Spinal cord (tissue), 9 donors: ENCODE measurements at regions not wholly inside any gene's neighbourhood (a gene's known extent, or its start where the extent isn't known, plus 50 kb on each side); places are given as distances from the start of the nearest gene placed in this dataset.

Experiments used
- DNase-seq, 6 donors: peaks; one replicate each; pipeline versions ENCODE4 v3.0.0 to v3.0.0-alpha.2; 2013 to 2015; ENCODE audit warnings: low spot score in 6 of 6, low read depth in 4 of 6
- H3K27ac ChIP-seq: one replicate; pipeline ENCODE4 v1.5.1; 2013; ENCODE audit warnings: low read depth, low read length, control low read depth
- H3K27me3 ChIP-seq: one replicate; pipeline ENCODE4 v1.6.1; 2013; ENCODE audit warnings: low read length; ENCODE audit not compliant: control insufficient read depth, insufficient read depth
- H3K36me3 ChIP-seq: one replicate; pipeline ENCODE4 v1.6.1; 2013; ENCODE audit warnings: low read length; ENCODE audit not compliant: control insufficient read depth, insufficient read depth
- H3K4me1 ChIP-seq: one replicate; pipeline ENCODE4 v1.6.1; 2013; ENCODE audit warnings: low read length; ENCODE audit not compliant: control insufficient read depth, insufficient read depth
- H3K4me3 ChIP-seq: one replicate; pipeline ENCODE4 v1.5.1; 2013; ENCODE audit warnings: low read depth, low read length, control low read depth
- H3K9me3 ChIP-seq: one replicate; pipeline ENCODE4 v1.6.1; 2013; ENCODE audit warnings: low read length; ENCODE audit not compliant: control insufficient read depth, insufficient read depth
- WGBS: methylation state at CpG from one replicate; pipeline ENCODE4 v1.1.5; 2013; ENCODE audit warnings: missing lambda C conversion rate; ENCODE audit not compliant: insufficient coverage; 5-methylcytosine and 5-hydroxymethylcytosine counted together
- donor health status: healthy.

- Histone ChIP-seq H3K36me3 (no peaks in the 10 kb centered on the region), H3K27ac (no peak overlapping the region), H3K9me3 (no peaks in the 10 kb centered on the region), H3K4me3 (no peak overlapping the region), H3K4me1 (peaks cover 3% of the 10 kb centered on the region), H3K27me3 (peaks cover 2% of the 10 kb centered on the region)
- peak in 2 of 6 donors; percentile 19 to 65 for DNase-seq
- WGBS: 100% methylated on average over 1 of the region's 5 CpGs
These were observed 63.0 kb upstream of the LNX1 start for GRCh38 chr4:53654300-53654758.

- Histone ChIP-seq H3K4me3 (no peak overlapping the region), H3K27me3 (peaks cover 2% of the 10 kb centered on the region), H3K9me3 (no peaks in the 10 kb centered on the region), H3K27ac (no peak overlapping the region), H3K36me3 (no peaks in the 10 kb centered on the region), H3K4me1 (peaks cover 3% of the 10 kb centered on the region)
- WGBS: 48% methylated on average over 3 of the region's 6 CpGs
- peak in 2 of 6 donors; percentile 57 to 58 for DNase-seq
These were observed 62.3 kb upstream of the LNX1 start for GRCh38 chr4:53653484-53654053.

DNA sequence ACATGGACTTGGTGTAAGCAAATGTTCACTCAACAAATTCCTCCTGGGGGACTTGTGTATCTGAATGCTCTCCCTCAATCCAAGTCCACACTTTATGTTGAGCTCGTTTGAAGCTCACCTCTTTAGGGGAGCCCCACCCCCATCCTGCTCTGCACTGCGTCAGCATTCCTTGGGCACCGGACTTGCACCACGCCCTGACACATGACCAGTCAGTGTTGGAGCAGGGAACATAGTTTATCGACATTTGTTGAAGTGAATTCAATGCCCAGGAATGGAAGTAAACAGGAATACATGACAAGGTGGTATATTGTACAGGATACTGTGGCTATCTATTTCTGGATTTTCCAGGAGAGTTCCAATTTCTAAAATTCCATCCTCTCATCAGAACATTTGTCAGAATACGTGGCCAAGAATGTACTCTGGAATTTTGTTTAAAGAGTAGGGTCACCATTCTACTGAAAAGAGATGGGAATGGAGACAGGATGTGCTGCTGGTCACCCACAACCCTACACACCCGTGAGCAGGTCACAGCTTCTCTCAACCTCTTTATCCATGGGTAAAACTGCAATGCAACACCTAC, 60.0 kb upstream of the LNX1 start:
- Histone ChIP-seq H3K4me3 (no peak overlapping the region), H3K9me3 (no peaks in the 10 kb centered on the region), H3K4me1 (peaks cover 3% of the 10 kb centered on the region), H3K27ac (no peak overlapping the region), H3K27me3 (peaks cover 2% of the 10 kb centered on the region), H3K36me3 (no peaks in the 10 kb centered on the region)
- DNase-seq: no peak
- 91% methylated on average over 4 of the region's 7 CpGs for WGBS

- no peak overlapping the region for H3K4me3 ChIP-seq
- 90% methylated on average over 1 of the region's 2 CpGs for WGBS
These were observed 58.1 kb upstream of the LNX1 start for GRCh38 chr4:53649357-53649756.

GRCh38 chr4:53647547-53647946, 56.3 kb upstream of the LNX1 start:
- H3K36me3 ChIP-seq: no peaks in the 10 kb centered on the region
- 100% methylated on average over 2 of the region's 5 CpGs for WGBS
- H3K4me3 ChIP-seq: no peak overlapping the region
- peaks cover 2% of the 10 kb centered on the region for H3K27me3 ChIP-seq
- H3K9me3 ChIP-seq: no peaks in the 10 kb centered on the region
- no peak overlapping the region for H3K27ac ChIP-seq
- DNase-seq: no peak
- H3K4me1 ChIP-seq: no peaks in the 10 kb centered on the region

More at GRCh38 chr4:53649357-53649756, 58.1 kb upstream of the LNX1 start:
- Histone ChIP-seq H3K27me3 (peaks cover 2% of the 10 kb centered on the region), H3K36me3 (no peaks in the 10 kb centered on the region), H3K4me1 (peaks cover 3% of the 10 kb centered on the region), H3K27ac (no peak overlapping the region), H3K9me3 (no peaks in the 10 kb centered on the region)
- DNase-seq: no peak

DNA sequence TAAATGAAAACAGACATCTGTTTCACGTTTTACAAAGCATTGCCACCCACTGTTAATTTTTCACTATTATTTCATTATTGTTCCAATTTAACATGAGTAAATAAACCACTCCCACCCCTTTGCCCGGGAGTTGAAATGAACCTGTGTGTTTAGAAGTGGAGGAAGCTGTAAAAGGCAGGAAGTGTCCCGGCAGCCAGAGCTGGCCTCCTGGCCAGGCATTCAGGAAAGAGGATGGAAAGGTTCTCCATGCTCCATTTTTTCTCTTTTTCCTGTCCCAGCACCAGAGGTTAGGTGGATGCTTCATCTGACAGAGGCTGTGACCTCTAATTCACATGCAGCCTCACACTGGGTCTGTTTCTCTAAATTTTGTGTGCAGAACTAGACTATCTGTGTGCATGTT, 55.5 kb upstream of the LNX1 start:
- no peaks in the 10 kb centered on the region for H3K36me3 ChIP-seq
- DNase-seq: no peak
- peaks cover 2% of the 10 kb centered on the region for H3K27me3 ChIP-seq
- no peaks in the 10 kb centered on the region for H3K9me3 ChIP-seq
- 80% methylated on average over 1 of the region's 3 CpGs for WGBS
- H3K27ac ChIP-seq: no peak overlapping the region
- H3K4me1 ChIP-seq: no peaks in the 10 kb centered on the region
- H3K4me3 ChIP-seq: no peak overlapping the region

GRCh38 chr4:53645108-53645507, 53.8 kb upstream of the LNX1 start:
- Histone ChIP-seq H3K27ac (no peak overlapping the region), H3K4me1 (peaks cover 7% of the 10 kb centered on the region), H3K27me3 (no peaks in the 10 kb centered on the region), H3K9me3 (no peaks in the 10 kb centered on the region), H3K4me3 (no peak overlapping the region), H3K36me3 (no peaks in the 10 kb centered on the region)
- DNase-seq: no peak
- WGBS: 81% methylated on average over 3 of the region's 3 CpGs

DNA sequence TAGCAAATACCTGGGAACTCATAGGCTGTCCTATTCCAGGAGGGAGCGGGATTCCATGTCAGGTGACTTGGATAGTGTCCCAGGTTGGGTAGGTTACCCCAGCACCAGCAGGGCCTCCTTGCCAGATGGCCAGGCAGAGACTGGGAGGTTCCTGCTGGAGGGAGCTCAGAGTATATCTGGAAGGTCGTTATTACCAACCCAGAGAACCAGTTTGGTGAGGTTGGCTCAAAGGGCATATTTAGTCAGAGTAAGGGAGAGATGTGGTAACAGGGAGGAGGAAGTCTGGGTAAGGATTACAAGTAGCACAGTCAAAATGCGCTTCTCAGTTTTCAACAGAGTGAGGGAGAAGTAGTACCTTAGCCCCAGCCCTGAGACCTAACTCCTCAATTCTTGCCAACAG, 53.3 kb upstream of the LNX1 start:
- no peak overlapping the region for H3K4me3 ChIP-seq
- DNase-seq: no peak
- peaks cover 7% of the 10 kb centered on the region for H3K4me1 ChIP-seq
- H3K9me3 ChIP-seq: no peaks in the 10 kb centered on the region
- no peaks in the 10 kb centered on the region for H3K27me3 ChIP-seq
- no peak overlapping the region for H3K27ac ChIP-seq
- H3K36me3 ChIP-seq: no peaks in the 10 kb centered on the region
- 84% methylated on average over 3 of the region's 3 CpGs for WGBS
